Head of caudate nucleus (tissue), 42 donors: ENCODE measurements at regions not wholly inside any gene's neighbourhood (a gene's known extent, or its start where the extent isn't known, plus 50 kb on each side); places are given as distances from the start of the nearest gene placed in this dataset.
A peak's percentile ranks its signal among the peaks of the same experiment; 100 is the strongest.

Experiments used
- DNase-seq, 42 donors: peaks; one replicate each; pipeline versions ENCODE4 v3.0.0 to v3.0.0-alpha.2; 2020 to 2021; ENCODE audit warnings: mixed read lengths in 7 of 42
- intact Hi-C: fragments of 100-400 bp; cut with DNase I; formaldehyde crosslinking; loops from one replicate; pipeline ENCODE4 v1.15.0; 2022

DNA sequence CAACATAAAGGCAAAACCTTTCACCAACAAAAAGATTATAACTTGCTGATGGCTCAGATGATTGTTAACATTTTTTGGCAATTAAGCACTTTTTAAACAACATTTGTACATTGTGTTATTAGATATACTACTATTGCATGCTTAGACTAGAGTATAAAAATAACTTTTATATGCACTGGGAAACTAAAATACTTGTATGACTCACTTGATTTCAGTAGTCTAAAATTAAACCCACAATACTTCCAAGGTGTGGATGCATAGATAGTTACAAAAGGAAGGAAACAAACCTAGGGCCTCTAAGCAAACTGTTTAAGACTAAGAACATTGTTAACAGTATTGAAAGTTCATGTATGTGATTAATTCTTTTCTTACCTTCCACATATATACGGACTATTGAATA is 1521.5 kb downstream of the OTOL1 start:
- intact Hi-C loops: no loop called here

DNA sequence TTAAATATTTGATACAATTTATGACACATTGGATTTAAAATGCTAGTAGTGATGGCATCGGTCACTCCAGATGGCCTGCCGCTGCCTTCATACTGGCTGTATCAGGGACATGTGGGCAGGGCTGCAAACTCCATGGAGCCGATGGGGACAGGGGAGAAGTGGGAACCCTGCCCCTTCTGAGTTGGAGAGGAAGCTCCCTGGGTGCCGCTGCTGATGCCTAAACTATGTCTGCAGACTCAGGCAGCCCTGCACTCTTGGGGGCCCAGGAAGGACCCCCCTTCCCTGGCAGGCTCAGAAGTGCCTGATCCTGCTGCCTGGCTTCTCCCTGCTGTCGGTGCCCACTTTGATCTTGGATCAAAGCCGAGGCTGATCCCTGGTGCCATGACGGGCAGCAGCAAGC is 1522.1 kb downstream of the OTOL1 start:
- peak in 5 of 42 donors; percentile 3 to 14 (median 10) for DNase-seq
- intact Hi-C loops: no loop called here

More for the DNA sequence above, 1521.5 kb downstream of the OTOL1 start:
- DNase-seq: no peak

DNA sequence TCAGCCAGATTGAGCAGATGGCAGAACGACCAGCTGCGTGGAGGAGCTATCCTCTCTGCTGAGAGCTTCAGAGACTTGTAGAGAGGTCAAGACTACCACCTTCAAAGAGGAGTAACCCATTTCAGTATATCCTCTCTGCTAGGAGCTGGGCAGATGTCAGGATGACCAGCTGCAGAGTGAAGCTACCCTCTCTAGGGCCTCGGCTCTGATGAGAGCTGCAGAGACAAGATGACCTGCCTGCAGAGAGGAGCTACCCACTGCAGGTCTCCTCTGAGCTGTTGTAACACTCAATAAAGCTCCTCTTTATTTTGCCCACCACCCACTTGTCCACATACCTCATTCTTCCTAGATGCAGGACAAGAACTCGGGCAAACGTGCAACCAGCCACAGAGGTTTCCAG is 1522.7 kb downstream of the OTOL1 start:
- intact Hi-C loops: no loop called here
- DNase-seq: no peak

DNA sequence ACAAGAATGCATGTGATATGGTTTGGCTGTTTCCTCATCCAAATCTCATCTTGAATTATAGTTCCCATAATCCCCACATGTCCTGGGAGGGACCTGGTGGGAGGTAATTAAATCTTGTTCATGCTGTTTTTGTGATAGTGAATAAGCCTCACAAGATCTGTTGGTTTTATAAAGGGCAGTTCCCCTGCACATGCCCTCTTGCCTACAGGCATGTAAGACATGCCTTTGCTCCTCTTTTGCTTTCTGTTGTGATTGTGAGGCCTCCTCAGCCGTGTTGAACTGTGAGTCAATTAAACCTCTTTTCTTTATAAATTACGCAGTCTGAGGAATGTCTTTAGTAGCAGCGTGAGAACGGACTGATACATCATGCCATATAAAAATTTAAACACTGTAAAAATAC is 1537.0 kb downstream of the OTOL1 start:
- intact Hi-C loops: no loop called here
- DNase-seq: no peak

DNA sequence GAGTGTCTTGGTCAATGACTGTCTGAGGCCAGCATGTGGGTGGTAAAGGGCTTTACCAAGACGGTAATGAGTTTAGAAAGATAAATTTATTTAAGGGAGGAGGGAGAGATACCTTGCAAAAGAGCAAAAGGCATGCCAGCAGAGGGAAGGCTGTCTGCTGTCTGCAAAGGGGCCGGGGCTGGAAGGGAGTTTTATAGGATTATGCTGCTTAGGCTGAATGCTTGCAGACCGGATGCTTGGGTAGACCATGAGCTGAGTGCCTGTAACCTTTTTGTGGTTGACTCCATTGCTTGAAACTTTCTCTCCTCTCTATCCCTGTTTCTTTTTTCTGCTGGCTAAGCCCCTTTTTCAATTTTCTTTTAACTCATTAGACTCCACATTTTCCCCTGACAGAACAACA is 1543.0 kb downstream of the OTOL1 start:
- intact Hi-C loops: no loop called here
- no peak for DNase-seq

DNA sequence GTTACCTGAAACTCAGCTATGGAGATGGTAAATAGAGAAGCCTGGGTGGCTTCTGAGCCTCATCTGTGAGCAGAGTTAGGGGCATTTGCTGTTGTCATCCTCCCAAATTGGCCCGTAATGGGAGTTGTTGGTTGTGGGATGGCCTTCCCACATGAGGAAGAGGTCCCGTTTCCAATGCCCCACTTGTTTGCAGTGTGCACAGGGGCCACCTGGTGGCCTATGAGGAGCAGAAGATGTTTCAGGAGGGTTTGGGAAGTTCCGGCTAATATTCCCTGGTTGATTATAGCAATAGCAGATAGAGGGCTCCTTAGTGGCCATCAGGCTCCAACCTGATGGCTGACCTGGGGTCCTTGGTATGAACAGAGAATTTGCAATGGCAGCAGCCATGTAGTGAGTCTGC is 1546.5 kb downstream of the OTOL1 start:
- intact Hi-C loops: no loop called here
- no peak for DNase-seq

DNA sequence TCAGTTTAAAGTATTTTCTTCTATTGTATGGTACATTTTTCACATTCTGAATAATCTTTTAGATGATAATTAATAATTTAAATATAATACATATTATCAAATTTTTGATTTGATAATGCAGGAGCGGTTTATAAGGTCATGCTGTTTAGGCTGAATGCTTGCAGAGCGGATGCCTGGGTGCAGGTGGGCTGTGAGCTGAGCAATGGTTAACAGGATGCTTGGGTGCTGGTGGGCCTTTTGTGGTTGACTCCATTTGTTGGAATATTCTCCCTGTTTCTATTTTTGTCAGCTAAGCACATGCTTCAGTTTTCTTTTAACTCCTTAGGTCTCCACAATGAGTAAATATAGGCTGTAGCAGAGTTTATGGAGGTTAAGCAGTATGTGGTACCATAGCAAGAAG is 1549.3 kb downstream of the OTOL1 start:
- intact Hi-C loops: no loop called here
- DNase-seq: no peak

DNA sequence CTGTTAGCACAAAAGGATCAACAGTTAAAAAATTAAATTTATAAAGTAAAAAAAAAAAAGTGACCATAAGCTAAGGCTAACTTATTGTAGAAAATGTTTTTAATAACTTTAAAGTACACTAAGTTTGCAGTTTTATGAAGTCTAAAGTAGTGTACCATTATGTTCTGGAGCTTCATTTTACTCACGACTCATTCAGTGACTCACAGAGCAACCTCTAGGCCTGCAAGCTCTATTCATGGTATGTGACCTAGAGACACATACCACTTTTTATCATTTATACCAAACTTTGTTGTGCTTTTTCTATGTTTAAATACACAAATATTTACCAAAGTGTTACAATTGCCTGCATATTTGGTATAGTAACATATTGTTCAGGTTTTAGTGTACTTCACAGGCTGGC is 1552.3 kb downstream of the OTOL1 start:
- intact Hi-C loops: no loop called here
- DNase-seq: no peak

DNA sequence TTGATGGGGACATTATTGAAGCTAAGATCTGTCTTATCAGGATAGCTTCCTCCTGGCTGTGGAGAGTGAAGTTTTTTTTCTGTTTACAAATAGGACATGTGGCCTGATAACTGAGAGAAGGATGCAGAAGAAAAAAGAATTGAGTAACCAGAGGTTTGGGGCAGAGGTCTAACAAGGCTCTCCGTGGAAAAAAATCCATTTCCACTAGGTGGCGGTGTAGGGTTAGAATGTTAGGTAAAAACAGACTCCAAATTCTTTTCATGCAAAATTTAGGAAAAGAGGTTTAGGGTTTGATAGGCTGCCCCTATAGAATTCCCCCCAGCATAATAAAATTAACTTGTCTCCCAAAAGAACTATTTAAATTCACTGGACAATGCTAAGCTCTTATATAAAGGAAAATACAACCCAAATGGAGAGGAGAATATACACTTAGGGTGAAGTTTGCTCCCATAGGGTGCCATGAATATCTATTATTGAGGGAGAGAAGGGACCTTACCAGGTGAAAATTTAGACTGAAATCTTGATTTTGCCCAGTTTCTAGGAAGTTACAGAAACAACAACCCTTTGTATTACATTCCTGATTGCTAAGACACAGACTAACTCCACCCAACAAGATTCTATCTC is 1560.4 kb downstream of the OTOL1 start:
- DNase-seq: peak in 35 of 42 donors; percentile 7 to 85 (median 47)
- intact Hi-C loops: no loop called here

DNA sequence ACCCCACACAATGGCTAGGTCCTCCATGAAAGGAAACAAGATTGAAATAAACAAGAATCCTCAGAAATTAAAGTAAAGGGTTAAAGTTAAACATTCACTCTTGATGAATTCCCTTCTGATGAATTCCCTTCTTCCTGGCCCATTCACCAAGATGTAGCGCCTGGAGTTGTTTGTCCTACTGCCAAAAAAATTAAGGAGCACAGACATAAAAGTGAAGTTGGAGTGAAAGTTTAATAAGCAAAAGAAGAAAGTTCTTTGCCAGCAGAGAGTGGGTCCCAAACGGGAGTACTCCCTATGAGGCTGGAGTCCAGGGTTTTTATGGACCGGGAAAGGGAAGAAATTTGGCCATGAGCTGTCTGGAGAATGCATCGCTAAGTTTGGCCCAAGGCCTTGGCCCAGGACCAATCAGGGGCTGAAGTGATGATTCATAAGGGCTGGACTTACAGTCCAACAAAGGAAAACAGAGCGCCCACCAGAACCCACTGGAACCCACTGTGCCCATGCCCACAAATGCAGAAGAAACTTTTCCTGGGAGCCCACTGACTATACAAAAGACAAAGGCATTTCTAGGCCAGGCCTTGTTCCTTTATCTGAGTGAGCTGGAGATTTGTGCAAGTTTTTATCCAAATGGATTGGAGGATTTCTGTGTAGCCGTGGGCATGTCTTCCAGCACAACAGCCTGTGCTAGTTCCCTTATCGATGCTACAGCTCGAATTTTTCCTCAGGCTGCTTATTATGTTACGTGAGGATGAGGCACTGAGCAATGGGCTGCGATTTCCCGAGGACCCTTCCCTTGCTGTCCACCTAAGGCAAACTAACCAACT is 1561.6 kb downstream of the OTOL1 start:
- intact Hi-C loops: no loop called here
- DNase-seq: peak in 2 of 42 donors; percentile 8 to 41

DNA sequence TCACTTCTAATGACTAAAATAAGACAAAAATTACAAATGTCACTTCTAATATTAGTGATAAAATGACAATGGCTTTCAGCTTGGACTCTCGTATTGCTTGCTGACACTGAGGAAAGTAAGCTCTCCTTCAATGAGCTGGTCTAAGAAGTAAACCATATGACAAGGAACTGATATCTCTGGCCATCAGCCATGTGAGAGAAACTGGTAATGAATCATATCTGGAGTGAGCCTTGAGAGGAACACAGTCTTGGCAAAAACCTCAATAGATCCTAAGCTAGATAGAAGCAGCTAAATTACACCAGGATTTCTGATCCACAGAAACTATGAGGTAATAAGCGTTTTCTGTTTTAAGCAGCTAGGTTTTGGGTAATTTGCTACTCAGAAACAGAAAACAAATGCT is 1575.1 kb downstream of the OTOL1 start:
- DNase-seq: no peak
- intact Hi-C loops: no loop called here
